CD4-positive, alpha-beta T cell (primary cell): ENCODE measurements at regions not wholly inside any gene's neighbourhood (a gene's known extent, or its start where the extent isn't known, plus 50 kb on each side); places are given as distances from the start of the nearest gene placed in this dataset.

Source experiments
- ATAC-seq: fragments of 200-7000 bp; cut with Tn5 transposase; one replicate; pipeline ENCODE4 v1.10.0; 2022; ENCODE audit warnings: mild to moderate bottlenecking; ENCODE audit not compliant: poor library complexity
- CTCF ChIA-PET: fragments of 350-600 bp; sonication (Branson Sonifier 250); formaldehyde crosslinking; loops from one replicate; lab custom pipeline; 2021; ENCODE audit warnings: antibody characterized with exemption, inconsistent platforms; lab: Charles Lee
- POLR2A ChIA-PET: fragments of 350-600 bp; sonication (Branson Sonifier 250); formaldehyde crosslinking; loops from one replicate; lab custom pipeline; 2021; ENCODE audit warnings: antibody characterized with exemption, inconsistent platforms; lab: Charles Lee
- DNase-seq, 14 experiments: peaks; one replicate each; pipeline ENCODE4 v3.0.0-alpha.2; 2013 to 2020; ENCODE audit warnings: mixed read lengths in 2 of 14
- H3K27ac ChIP-seq, 2 donors: one replicate each; pipeline versions ENCODE4 v1.5.1 to v1.7.0; 2013; ENCODE audit warnings: low read length in 2 of 2, low read depth in 1 of 2, mild to moderate bottlenecking in 1 of 2
- H3K27me3 ChIP-seq, 2 experiments: 1 replicate in 1 of 2; 2 replicates in 1 of 2; pipeline versions ENCODE4 v1.6.1 to v1.7.0; 2013; ENCODE audit warnings: low read length in 2 of 2, control low read depth in 1 of 2, mild to moderate bottlenecking in 1 of 2, moderate library complexity in 1 of 2; ENCODE audit not compliant: insufficient read depth in 2 of 2, control insufficient read depth in 1 of 2
- H3K36me3 ChIP-seq: one replicate; pipeline ENCODE4 v1.6.1; 2013; ENCODE audit warnings: low read length, control low read depth; ENCODE audit not compliant: insufficient read depth
- H3K4me1 ChIP-seq: one replicate; pipeline ENCODE4 v1.6.1; 2013; ENCODE audit warnings: low read length, control low read depth; ENCODE audit not compliant: insufficient read depth
- H3K4me3 ChIP-seq: one replicate; pipeline ENCODE4 v1.5.1; 2013; ENCODE audit warnings: mild to moderate bottlenecking, low read length, moderate library complexity
- H3K9me3 ChIP-seq, 2 experiments: 1 replicate in 1 of 2; 2 replicates in 1 of 2; pipeline versions ENCODE4 v1.6.1 to v1.7.0; 2013; ENCODE audit warnings: low read length in 2 of 2, mild to moderate bottlenecking in 2 of 2, control low read depth in 1 of 2, moderate library complexity in 1 of 2; ENCODE audit not compliant: control insufficient read depth in 1 of 2, insufficient read depth in 1 of 2
- H3K27ac Mint-ChIP-seq: one replicate; pipeline ENCODE4 v1.8.0; 2020; ENCODE audit warnings: mixed read lengths
- H3K27me3 Mint-ChIP-seq: one replicate; pipeline ENCODE4 v1.8.0; 2021; ENCODE audit warnings: mixed read lengths
- H3K36me3 Mint-ChIP-seq: one replicate; pipeline ENCODE4 v1.8.0; 2021; ENCODE audit warnings: low read depth, mixed read lengths
- H3K4me1 Mint-ChIP-seq: one replicate; pipeline ENCODE4 v1.8.0; 2021; ENCODE audit warnings: low read depth, mixed read lengths
- H3K4me3 Mint-ChIP-seq: one replicate; pipeline ENCODE4 v1.8.0; 2020; ENCODE audit warnings: mild to moderate bottlenecking, mixed read lengths
- H3K9me3 Mint-ChIP-seq: one replicate; pipeline ENCODE4 v1.8.0; 2020; ENCODE audit warnings: mixed read lengths
- CTCF ChIP-seq: fragments of 200-600 bp; IDR thresholded peaks from one replicate; pipeline ENCODE4 v1.8.0; 2022; ENCODE audit warnings: antibody characterized with exemption, mild to moderate bottlenecking
- intact Hi-C, 2 experiments: fragments of 100-400 bp; cut with DNase I in 1 of 2; cut with micrococcal nuclease in 1 of 2; formaldehyde crosslinking; loops; one replicate each; pipeline versions ENCODE4 v1.15.1 to v1.9.0; 2023 to 2025; cut with DNase I, micrococcal nuclease

DNA sequence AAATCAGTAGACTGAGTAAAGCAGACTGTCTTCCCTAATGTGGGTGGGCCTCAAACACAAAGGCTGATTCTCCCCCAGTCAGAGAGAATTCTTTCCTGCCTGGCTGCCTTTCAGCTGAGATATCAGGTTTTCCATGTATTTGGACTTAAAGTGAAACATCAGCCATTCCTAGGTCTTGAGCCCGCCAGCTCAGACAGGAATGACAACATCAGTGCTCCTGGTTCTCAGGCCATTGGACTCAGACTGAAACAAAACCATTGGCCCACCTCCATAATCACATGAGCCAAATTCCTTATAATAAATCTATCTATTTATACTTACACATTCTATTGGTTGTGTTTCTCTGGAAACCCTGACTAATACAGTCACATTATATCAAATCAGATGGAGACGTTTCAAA, 56.7 kb upstream of the CLPB start:
- H3K36me3 Mint-ChIP-seq: no peaks in the 10 kb centered on the region
- ATAC-seq (no peak), DNase-seq (no peak)
- no peaks in the 10 kb centered on the region for H3K27me3 Mint-ChIP-seq
- CTCF ChIA-PET: no interaction called here
- Histone ChIP-seq H3K36me3 (no peaks in the 10 kb centered on the region), H3K27ac (no peak overlapping the region), H3K27me3 (no peaks in the 10 kb centered on the region), H3K4me1 (no peaks in the 10 kb centered on the region), H3K9me3 (no peaks in the 10 kb centered on the region), H3K4me3 (no peak overlapping the region)
- H3K9me3 Mint-ChIP-seq: no peaks in the 10 kb centered on the region
- intact Hi-C loops: no loop called here
- H3K4me1 Mint-ChIP-seq: peaks cover 14% of the 10 kb centered on the region
- no peak overlapping the region for H3K27ac Mint-ChIP-seq
- TF ChIP-seq CTCF: no peak
- no peak overlapping the region for H3K4me3 Mint-ChIP-seq
- POLR2A ChIA-PET: no interaction called here
